Right forelimb (tissue), 1 donor: ENCODE measurements at regions not wholly inside any gene's neighbourhood (a gene's known extent, or its start where the extent isn't known, plus 50 kb on each side); places are given as distances from the start of the nearest gene placed in this dataset.
"Not testable (repeated sequence)": the region's sequence is repeated elsewhere in the genome, so short reads cannot be mapped to it uniquely, and the experiment has no call there.

ENCODE experiments used
- DNase-seq: peaks from one replicate; pipeline ENCODE4 v3.0.0-alpha.2; 2018

- DNase-seq: peak; percentile 20
Observed at GRCh38 chr2:239801404-239802184, 223.5 kb downstream of the NDUFA10 start.

DNA sequence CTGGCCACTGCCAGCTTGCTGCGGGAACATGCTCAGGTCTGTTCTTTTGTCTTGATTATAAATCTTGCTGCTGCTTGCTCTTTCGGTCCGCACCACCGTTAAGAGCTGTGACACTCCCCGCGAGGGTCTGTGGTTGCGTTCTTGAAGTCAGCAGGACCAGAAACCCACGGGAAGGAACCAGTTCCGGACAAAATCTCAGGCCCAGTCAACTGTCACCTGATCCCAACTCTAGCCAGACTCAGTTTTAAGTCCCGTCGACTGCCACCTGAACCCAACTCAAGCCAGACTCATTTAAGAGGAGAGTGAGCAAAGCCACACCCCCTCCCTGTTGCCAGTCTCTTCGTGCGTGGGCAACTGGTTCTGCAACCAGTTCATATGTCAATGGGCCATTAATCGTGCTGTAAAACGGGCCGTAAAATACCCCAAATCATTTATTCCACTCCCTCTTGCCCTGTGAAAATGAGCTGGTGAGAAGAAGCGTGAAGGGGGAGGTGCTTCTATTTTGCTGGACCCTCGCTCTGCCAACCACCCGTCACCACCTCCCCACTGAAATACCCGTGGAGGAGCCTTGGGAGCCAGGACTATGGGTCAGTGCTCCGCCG lies 224.3 kb downstream of the NDUFA10 start:
- no peak for DNase-seq

DNA sequence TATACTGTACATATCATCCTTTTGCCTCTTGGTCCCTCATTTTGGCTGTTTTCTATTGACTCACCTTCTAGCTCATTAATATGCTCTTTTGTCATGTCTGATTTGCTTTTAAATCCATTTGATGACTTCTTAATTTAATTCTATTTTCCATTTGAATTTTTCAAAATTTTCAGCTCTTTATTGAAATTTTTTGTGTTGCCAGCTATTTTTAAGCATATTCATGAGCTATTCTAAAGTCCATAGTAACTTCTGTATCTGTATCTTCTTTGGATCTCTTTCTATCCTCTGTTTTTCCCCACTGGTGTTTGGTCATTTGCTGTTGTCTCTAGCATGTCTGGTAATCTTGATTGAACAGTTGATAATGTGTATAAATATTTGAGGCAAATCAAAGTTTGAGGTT lies 227.8 kb downstream of the NDUFA10 start:
- DNase-seq: no peak

GRCh38 chr2:239795761-239796160 lies 229.4 kb downstream of the NDUFA10 start:
- DNase-seq: not testable (repeated sequence)

DNA sequence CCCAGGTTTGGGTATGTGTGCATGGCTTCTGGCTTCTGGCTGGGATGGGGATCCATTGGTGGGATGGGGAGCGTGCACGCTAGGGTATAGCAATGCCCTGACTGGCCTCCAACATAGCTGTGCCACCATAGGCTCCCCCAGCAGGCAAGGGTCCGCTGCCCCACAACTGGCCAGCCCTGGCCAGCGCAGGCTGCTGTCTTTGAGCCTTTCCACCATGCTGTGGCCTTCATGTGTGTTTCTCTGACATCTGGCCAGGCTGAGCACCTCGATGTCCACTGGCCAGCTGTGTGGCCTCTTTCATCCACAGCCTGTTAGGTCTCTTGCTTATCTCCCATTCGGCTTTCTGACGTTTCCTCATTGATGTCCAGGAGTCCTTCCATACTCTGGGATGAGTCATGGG lies 231.3 kb downstream of the NDUFA10 start:
- peak; percentile 19 for DNase-seq

- no peak for DNase-seq
Observed at GRCh38 chr2:239793086-239793485, 232.1 kb downstream of the NDUFA10 start.

DNA sequence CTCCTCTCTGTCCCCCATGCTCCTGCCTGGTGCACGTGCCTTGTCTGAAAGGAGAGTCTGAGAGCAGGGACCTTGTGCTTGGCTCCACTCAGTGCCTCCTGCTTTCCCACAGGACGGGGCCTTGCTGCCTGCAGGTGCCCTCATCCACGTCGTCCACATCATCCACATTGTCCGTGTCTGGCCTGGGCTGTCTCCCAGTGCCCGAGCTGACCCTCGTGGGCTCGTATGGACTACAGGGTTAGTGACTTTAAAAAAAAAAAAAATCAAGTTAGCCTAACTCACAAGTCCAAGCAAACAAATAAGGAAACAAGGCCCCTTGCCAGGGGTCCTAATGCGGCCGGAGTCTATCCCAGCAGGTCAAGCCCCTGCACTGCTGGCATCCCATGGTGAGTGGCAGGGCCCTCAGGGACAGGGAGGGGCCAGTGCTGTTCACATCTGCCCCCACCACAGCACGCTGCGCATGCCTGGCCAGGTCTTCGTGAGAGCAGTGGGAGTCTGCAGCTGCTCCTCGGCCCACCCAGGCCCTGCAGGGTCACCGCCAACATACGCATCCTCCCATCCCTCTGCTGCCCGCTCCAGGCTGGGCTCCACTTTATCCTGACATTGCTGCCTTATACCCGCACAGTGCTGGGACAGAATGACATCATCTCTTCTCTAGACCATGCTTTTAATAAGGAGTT lies 232.6 kb downstream of the NDUFA10 start:
- peak; percentile 24 for DNase-seq

- DNase-seq: peak; percentile 41
Observed at GRCh38 chr2:239791526-239792404, 233.4 kb downstream of the NDUFA10 start.

GRCh38 chr2:239790721-239791120 lies 234.4 kb downstream of the NDUFA10 start:
- peak; percentile 13 for DNase-seq

- DNase-seq: peak; percentile 29
Observed at GRCh38 chr2:239790313-239790712, 234.8 kb downstream of the NDUFA10 start.

DNA sequence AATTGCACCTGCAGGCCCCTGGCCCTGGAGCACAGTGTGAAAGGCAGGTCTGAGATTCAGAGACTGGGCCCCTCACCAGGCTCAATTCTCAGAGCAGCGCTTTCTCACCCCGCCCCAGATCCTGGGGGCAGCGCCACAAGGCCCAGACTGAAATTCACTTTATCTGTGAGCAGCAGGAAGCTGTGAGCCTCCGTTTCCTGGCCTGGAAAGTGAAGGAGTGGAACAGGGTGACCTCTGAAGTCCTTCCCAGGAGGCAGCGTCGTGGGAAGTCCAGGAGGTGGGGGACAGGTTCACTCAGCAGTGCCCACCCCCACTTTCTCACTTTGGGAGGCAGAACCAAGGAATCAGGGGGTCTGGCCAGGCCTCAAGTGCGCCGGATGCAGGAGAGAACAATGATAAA lies 235.4 kb downstream of the NDUFA10 start:
- peak; percentile 34 for DNase-seq

GRCh38 chr2:239788576-239789098 lies 236.5 kb downstream of the NDUFA10 start:
- no peak for DNase-seq

DNA sequence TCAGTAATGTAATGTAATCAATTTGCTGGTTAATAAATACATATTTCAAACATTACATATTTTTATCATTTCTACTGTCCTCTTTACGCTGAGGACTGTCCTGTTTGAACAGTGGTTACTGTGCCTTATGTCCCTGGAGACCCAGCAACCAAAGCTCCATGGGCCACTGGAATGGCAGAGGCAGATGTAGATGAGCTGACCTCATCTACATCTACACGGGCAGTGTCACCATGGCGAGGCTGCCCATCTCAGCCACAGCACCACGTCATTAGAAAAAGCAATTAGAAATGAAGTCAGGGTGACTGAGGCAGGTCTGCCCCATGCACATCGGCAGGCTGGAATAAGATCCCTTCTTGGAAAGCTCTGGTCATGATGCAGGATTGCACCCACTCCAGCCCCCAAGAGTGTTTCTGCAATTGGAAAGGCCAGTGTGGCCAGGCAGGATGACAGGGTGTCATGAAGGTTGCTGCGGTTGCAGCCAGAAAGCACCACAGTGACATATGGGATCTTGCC lies 237.5 kb downstream of the NDUFA10 start:
- peak; percentile 17 for DNase-seq

- no peak for DNase-seq
Observed at GRCh38 chr2:239786791-239787190, 238.4 kb downstream of the NDUFA10 start.

- DNase-seq: no peak
Observed at GRCh38 chr2:239781454-239781853, 243.7 kb downstream of the NDUFA10 start.

DNA sequence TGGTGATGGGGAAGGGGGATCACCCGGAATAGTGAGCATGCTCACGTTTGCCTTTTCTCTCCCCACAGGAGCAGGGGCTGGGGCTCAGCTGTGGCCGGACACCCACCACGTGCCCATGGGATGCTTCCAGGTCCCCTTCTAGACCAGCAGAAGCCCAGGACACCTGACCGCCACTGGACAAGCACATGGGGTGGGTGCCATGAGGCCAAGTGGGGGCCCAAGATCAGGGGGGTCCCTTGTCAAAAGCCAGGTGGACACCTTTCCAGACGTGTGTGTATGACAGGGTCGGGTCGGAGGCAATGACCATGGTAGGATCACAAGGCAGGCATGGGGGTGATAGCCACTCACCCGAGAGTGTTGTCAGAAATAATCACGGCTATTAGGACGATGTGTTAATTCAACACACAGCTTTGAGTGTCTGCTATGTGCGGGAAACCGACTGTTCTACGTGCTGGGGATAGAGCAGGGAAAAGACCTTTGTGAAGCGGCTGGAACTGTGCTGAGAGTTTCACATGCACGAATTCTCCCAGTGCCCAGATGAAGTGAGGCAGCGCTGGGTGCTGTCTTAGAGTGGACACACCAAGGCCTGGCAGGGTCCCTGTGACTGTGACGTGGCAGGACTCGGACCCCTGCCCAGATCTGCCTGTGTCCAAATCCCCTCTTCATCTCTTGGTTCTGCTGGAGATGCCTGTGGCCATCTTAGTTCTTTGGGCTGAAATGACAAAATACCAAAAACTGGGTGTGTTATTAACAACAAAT lies 244.7 kb downstream of the NDUFA10 start:
- peak; percentile 29 for DNase-seq

- peak; percentile 33 for DNase-seq
Observed at GRCh38 chr2:239779584-239779983, 245.6 kb downstream of the NDUFA10 start.

- peak; percentile 24 for DNase-seq
Observed at GRCh38 chr2:239778861-239779558, 246.1 kb downstream of the NDUFA10 start.

DNA sequence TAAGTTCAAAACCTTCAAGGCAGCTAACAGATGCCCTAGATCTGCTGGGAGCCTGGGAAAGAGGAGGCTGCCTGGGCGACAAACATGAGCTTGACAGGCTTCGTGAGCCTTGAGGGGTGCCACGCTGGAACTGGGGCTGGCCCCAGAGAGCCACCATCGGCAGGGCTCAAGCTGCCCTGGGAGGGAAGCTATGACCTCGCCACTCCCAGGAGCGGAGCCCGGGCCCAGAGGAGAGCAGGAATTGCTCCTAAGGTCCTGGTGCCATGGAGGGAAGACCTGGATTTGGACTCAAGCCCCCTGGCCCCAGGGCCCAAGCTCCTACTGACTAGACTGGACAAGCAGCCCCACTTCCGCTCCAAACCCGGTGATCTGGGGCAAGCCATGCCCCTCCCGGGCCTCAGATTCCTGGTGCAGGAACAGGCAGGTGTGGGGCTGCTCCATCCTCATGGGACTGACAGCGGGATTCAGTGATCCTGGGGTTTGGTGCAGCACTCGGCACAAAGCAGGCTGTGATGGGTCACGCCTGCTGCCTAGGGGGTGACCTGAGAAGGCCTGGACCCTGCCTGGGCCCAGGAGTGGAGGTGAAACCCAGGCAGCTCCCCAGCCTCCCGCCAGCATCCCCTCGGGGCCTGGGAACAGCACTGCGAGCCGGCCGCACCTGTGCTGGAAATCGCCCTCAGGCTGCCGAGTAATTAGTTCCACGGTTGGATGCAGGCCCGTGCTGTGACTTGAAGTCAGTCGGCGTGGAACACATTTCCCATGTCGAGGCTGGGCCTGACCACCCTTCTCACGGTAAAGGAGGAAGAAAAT lies 246.9 kb downstream of the NDUFA10 start:
- DNase-seq: peak; percentile 34

DNA sequence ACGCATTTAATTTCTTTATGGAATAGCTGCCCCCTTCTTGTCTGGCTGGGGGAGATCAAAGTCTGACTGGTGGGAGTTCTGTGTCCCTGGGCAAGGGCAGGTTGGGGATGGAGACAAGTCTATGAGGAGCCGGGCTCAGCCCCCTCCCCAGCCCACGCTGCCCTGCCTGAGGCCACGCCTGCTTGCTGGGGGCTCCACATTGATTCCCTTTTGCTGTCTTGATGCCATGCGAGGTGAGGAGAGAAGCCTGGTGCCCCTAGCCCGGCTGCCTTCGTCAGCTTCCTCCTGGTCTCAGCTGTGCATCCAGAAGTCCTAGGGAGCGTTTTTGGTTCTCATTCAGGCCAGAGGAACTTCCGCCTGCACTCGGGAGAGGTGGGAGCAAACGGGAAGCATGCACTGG lies 247.9 kb downstream of the NDUFA10 start:
- peak; percentile 27 for DNase-seq
